PC-3 (cell line): ENCODE measurements at regions not wholly inside any gene's neighbourhood (a gene's known extent, or its start where the extent isn't known, plus 50 kb on each side); places are given as distances from the start of the nearest gene placed in this dataset.

Source experiments
- CTCF ChIP-seq: fragments of 300-600 bp; sonication (generic); conservative IDR thresholded peaks from 2 replicates; pipeline ENCODE4 v1.5.1; 2017; ENCODE audit warnings: antibody characterized with exemption, low read depth, mild to moderate bottlenecking, low read length
- EZH2 ChIP-seq: fragments of 300-600 bp; sonication (generic); IDR thresholded peaks from one replicate; pipeline ENCODE4 v1.6.1; 2017; ENCODE audit warnings: antibody characterized with exemption, mild to moderate bottlenecking, low read length; ENCODE audit not compliant: unreplicated experiment
- EZH2phosphoT487 ChIP-seq: fragments of 300-600 bp; sonication (generic); IDR thresholded peaks from 2 replicates; pipeline ENCODE4 v1.6.1; 2018; ENCODE audit warnings: mild to moderate bottlenecking, antibody characterized with exemption, low read length, borderline replicate concordance

DNA sequence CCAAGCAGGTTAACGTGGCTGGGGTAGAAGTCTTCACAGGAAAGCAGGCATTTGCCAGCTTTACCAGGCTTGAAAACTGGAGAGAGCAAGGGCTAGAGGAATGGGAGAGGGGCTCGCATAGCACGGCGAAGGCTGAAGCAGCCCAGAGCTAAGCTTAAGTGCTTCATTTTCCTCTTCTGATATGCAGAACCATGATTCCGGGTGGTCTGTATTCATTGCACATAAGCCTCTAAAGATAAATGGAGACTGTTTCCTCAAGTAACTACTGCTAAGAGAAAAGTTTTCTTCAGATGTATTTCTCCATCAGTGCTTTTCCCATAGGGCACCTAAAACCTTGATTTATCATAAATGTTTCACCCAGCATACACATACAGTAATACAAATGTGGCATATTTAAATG, 414.1 kb downstream of the MLLT3 start:
- TF ChIP-seq EZH2: no peak
- no peak for TF ChIP-seq CTCF
- TF ChIP-seq EZH2phosphoT487: no peak
